ENCODE measurements at regions not wholly inside any gene's neighbourhood (a gene's known extent, or its start where the extent isn't known, plus 50 kb on each side); places are given as distances from the start of the nearest gene placed in this dataset.
"Not testable (repeated sequence)": the region's sequence is repeated elsewhere in the genome, so short reads cannot be mapped to it uniquely, and the experiment has no call there.

DNA sequence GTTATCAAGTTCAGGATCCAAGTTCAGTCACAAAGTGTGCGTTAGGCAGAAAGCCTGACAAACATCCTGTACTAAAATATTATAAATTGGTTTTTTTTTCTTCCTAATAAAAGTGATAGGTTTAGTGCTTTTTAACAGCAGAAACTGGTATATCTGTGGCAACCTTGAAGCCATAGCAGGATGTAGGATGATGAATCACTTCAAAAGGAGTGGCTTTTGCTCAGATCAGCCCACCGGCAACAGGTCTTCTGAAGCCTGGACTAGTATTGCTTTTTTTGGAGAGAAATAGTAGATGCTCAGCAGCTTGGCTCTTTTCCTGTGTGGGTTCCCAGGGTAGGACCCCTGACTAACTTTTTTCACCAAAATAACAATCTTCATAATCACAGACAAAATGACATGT is 190.8 kb downstream of the EPM2A start:
- no peak for DNase-seq

GRCh38 chr6:145546265-145546664 is 189.1 kb downstream of the EPM2A start:
- no peak for DNase-seq

DNA sequence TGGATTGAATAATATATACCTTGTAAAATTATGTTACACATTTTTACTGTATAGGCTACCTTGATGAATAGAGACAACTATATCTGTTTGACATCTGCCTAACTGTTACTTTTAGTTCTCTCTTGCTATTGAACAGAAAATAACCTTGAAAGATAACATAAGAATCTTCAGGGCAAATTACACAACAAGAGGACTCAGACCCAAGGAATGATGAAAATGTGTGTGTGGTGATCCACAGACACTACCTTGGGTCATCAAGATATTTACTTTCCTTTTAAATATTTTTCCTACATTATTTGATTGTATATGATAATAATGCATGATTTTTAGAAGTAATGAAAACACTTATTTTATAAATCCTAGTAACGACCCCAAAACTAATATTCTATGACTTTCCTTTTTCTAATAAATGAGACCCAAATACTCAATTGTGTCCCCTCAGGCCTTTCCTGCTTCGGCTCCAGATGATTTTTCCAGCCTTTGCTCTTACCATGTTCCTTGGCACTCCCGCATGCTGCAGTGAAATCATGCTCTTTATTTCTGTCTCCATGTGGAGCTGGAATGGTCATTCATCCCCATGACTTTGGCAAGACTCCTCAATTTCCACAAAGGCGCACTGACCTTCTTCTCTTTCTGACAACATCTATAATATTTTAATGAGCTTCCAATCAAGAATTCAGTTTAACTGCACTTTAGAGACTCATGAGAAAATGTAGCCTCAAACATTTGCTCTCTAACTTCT is 187.6 kb downstream of the EPM2A start:
- DNase-seq: no peak

- DNase-seq: no peak
Observed at GRCh38 chr6:145548933-145549648, 186.2 kb downstream of the EPM2A start.

GRCh38 chr6:145551164-145551563 is 184.2 kb downstream of the EPM2A start:
- no peak for DNase-seq

- DNase-seq: no peak
Observed at GRCh38 chr6:145555084-145555483, 180.2 kb downstream of the EPM2A start.

DNA sequence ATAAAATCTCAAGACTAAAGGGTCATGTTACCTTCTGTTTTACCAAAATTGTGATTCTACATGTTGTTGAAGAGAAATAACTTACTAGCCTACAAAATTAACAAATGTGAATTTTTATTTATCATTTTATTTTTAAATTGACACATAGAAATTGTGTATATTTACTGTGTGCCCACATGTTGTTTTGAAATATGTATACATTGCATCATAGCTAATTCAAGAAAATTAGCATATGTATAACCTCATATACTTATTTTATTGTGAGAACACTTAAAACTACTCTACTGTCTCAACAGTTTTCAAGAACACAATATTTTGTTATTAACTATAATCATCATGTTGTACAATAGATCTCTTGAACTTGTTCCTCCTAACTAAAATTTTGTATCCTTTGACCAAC is 177.8 kb downstream of the EPM2A start:
- no peak for DNase-seq

DNA sequence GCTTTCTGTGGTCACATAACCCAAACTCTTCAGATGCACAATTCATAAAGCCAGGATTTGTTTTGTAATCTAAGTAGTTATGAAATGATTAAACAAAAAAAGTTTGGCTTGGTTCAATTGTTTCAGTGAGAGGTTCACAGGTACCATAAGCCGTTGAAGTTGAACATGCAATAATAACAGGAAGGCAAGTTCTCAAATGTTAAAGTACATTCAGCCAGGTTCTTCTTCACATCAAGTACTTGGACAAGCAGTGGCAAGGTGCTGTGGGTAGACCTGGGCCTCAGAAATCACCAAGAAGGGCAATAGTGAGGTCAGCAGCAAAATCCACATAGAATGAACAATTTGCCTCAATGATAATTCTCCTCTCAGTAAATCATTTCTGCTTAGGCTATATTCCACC is 175.5 kb downstream of the EPM2A start:
- DNase-seq: no peak

- no peak for DNase-seq
Observed at GRCh38 chr6:145561095-145562072, 173.9 kb downstream of the EPM2A start.

- DNase-seq: no peak
Observed at GRCh38 chr6:145562771-145563615, 172.3 kb downstream of the EPM2A start.

- DNase-seq: no peak
Observed at GRCh38 chr6:145564553-145564952, 170.8 kb downstream of the EPM2A start.

DNA sequence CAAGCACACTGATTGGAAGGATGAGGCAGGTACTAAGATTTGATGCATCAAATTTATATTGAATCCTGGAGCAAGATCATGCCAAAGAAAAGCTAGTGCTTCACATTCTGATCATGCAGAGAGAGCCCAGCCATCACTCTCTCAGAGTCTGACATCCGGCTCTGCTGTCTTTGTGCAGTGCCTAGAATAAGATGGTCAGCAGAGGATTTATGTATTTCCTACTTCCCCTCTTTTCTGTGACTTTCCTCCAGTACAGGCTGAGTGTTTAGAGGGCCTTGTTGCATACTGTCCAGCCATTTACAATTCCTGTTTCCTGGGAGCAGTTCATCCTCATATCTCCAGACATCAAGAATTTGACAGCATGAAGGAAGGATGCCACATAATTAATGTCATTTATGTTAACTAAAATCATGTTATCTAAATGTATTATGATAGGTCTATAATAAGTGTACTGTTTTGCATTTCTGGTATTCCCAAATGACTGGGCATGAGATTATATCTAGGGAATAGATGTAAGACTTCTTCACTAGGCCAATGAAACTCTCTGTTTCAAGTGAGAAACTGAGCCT is 167.6 kb downstream of the EPM2A start:
- no peak for DNase-seq

DNA sequence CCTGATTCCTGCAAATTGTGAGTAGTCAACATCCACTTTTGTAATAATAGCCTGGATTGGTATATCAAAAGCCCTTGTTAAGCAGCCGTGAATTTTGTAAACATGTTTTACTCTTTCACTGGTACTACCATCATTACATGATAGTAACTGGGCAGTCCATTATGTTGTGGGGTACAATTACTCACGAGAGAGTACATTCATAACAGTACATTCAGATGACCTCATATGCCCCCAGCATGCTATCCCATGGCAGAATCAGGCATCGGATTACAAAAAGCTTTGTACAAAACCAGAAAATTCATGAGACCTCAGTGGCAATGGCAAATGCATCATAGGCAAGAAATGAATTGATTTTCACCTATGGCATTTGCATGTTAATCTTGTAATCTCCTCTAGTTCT is 166.2 kb downstream of the EPM2A start:
- DNase-seq: no peak

DNA sequence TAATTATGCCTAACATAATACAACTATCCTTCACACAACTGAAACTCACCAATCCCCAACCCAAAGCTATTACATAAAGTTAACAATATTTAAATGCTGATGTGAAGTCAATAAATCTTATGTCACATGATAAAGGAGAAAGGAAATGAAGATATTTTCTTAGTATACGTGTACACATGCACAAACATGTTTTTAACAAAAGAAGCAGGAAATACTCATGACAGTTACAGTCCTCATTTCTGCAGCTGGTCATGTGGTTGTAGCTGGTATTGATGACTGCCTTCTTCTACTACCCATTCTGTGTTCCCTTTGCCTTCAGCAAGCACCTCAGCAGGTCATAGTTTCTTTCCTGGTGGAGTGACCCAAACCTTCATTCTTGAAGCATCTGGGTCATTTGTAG is 165.0 kb downstream of the EPM2A start:
- DNase-seq: not testable (repeated sequence)

DNA sequence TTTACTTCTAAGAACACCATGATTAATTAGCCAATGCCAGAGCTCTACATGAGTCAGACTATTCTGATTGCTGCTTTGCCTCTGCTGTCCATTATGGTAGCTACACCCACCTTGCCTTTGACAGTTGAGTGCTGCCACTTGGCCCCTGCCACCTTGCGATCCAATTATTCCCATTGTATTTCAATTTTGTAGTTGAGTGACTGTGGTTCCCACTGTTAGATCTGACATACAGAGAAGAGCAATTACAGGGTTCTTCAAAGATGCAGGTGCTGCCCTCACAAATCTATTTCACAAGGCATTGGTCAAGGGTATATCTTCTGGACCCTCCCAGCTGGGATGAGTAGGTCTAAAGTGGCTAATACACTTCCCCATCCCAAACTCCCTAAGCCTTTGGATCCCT is 161.1 kb downstream of the EPM2A start:
- DNase-seq: not testable (repeated sequence)

All from islet precursor cell (in vitro differentiated cells).